ENCODE measurements at regions not wholly inside any gene's neighbourhood (a gene's known extent, or its start where the extent isn't known, plus 50 kb on each side); places are given as distances from the start of the nearest gene placed in this dataset.

DNA sequence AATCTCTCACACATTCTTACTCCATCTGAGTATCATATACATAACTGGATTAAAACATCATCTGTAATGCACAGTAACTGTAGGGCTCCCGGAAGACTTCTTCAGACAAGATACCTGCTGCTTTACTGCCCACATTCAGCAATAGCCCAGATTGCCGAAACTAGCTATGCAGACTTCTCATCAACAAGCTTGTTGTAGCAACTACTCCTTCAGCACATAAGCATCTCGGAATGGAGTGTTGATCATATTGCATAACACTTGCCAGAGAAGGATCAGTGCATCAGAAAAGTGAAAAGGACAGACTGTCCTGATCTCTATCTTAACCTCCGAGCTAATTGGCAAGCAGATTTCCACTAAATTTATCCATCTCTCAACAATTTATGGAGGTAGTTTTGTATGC is 354.6 kb upstream of the C1orf87 start:
- TF ChIP-seq, protein P1, sequence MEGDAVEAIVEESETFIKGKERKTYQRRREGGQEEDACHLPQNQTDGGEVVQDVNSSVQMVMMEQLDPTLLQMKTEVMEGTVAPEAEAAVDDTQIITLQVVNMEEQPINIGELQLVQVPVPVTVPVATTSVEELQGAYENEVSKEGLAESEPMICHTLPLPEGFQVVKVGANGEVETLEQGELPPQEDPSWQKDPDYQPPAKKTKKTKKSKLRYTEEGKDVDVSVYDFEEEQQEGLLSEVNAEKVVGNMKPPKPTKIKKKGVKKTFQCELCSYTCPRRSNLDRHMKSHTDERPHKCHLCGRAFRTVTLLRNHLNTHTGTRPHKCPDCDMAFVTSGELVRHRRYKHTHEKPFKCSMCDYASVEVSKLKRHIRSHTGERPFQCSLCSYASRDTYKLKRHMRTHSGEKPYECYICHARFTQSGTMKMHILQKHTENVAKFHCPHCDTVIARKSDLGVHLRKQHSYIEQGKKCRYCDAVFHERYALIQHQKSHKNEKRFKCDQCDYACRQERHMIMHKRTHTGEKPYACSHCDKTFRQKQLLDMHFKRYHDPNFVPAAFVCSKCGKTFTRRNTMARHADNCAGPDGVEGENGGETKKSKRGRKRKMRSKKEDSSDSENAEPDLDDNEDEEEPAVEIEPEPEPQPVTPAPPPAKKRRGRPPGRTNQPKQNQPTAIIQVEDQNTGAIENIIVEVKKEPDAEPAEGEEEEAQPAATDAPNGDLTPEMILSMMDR (IDR thresholded peaks at IDR 0.05) = no peak
- TF ChIP-seq POLR2A (IDR thresholded peaks at IDR 0.05) = no peak

Data from lower leg skin (tissue), 3 donors.